Hepatocyte (in vitro differentiated cells): ENCODE measurements at regions not wholly inside any gene's neighbourhood (a gene's known extent, or its start where the extent isn't known, plus 50 kb on each side); places are given as distances from the start of the nearest gene placed in this dataset.

Experiments
- CTCF ChIP-seq: fragments of 200-600 bp; sonication (generic); IDR thresholded peaks from 2 replicates; pipeline ENCODE4 v1.5.1; 2016; ENCODE audit warnings: antibody characterized with exemption, mild to moderate bottlenecking; ENCODE audit not compliant: poor library complexity
- EZH2 ChIP-seq: fragments of 200-600 bp; sonication (generic); IDR thresholded peaks from 2 replicates; pipeline ENCODE4 v1.6.1; 2016; ENCODE audit warnings: antibody characterized with exemption, mild to moderate bottlenecking, borderline replicate concordance

- TF ChIP-seq CTCF (no peak), EZH2 (no peak)
These were observed 380.0 kb upstream of the DPH6 start for GRCh38 chr15:35926007-35926380.
